Caco-2 (cell line): ENCODE measurements at regions not wholly inside any gene's neighbourhood (a gene's known extent, or its start where the extent isn't known, plus 50 kb on each side); places are given as distances from the start of the nearest gene placed in this dataset.

Experiments used
- BruUV-seq: library from RNA; stranded (reverse); fragments of 400-500 nt; replicated peaks from 2 replicates; lab custom pipeline; 2021; lab: Mats Ljungman, UMichigan
- CTCF ChIA-PET: fragments of 300-600 bp; sonication (Branson Sonifier 250); formaldehyde crosslinking; loops from one replicate; lab custom pipeline; 2022; ENCODE audit warnings: antibody characterized with exemption; lab: Charles Lee
- POLR2A ChIA-PET: fragments of 300-600 bp; sonication (Branson Sonifier 250); formaldehyde crosslinking; loops from one replicate; lab custom pipeline; 2022; ENCODE audit warnings: antibody characterized with exemption; lab: Charles Lee
- DNase-seq, 2 experiments: peaks; one replicate each; pipeline versions ENCODE4 v3.0.0 to v3.0.0-alpha.2; 2020 to 2022
- H3K27me3 ChIP-seq: replicated peaks from 2 replicates; pipeline ENCODE4 v1.6.0; 2011; ENCODE audit warnings: low read length; ENCODE audit not compliant: control insufficient read depth, insufficient read depth
- H3K36me3 ChIP-seq: 2 replicates; pipeline ENCODE4 v1.5.1; 2011; ENCODE audit warnings: low read length; ENCODE audit not compliant: control insufficient read depth, insufficient read depth
- H3K4me1 ChIP-seq: fragments of 250-450 bp; sonication (Bioruptor Pico); 2 replicates; pipeline ENCODE4 v1.5.1; 2020; ENCODE audit warnings: mild to moderate bottlenecking
- H3K4me3 ChIP-seq: 2 replicates; pipeline ENCODE4 v1.5.1; 2011; ENCODE audit warnings: low read depth, mild to moderate bottlenecking, control low read depth, low read length
- H3K9me3 ChIP-seq: fragments of 250-450 bp; sonication (Bioruptor Pico); 2 replicates; pipeline ENCODE4 v1.5.1; 2020; ENCODE audit warnings: mild to moderate bottlenecking, moderate library complexity
- H3K27ac Mint-ChIP-seq: one replicate; pipeline ENCODE4 v1.8.0; 2022; ENCODE audit warnings: mixed read lengths; ENCODE audit not compliant: unreplicated experiment
- H3K27me3 Mint-ChIP-seq: one replicate; pipeline ENCODE4 v1.8.0; 2022; ENCODE audit warnings: mixed read lengths; ENCODE audit not compliant: insufficient read depth, unreplicated experiment
- H3K36me3 Mint-ChIP-seq: one replicate; pipeline ENCODE4 v1.8.0; 2022; ENCODE audit warnings: mild to moderate bottlenecking, mixed read lengths; ENCODE audit not compliant: insufficient read depth, unreplicated experiment
- H3K4me1 Mint-ChIP-seq: one replicate; pipeline ENCODE4 v1.8.0; 2022; ENCODE audit warnings: low read depth, mixed read lengths; ENCODE audit not compliant: unreplicated experiment
- H3K4me3 Mint-ChIP-seq: one replicate; pipeline ENCODE4 v1.8.0; 2022; ENCODE audit warnings: mild to moderate bottlenecking, moderate library complexity, mixed read lengths; ENCODE audit not compliant: unreplicated experiment
- H3K9me3 Mint-ChIP-seq: one replicate; pipeline ENCODE4 v1.8.0; 2022; ENCODE audit warnings: mixed read lengths; ENCODE audit not compliant: unreplicated experiment
- intact Hi-C: fragments of 100-400 bp; cut with micrococcal nuclease; formaldehyde crosslinking; loops from one replicate; pipeline ENCODE4 v1.10.0; 2022; ENCODE audit not compliant: unreplicated experiment
- TF ChIP-seq, protein P1 (sequence below), 2 experiments: fragments of 200-600 bp in 1 of 2; IDR thresholded peaks; 1 replicate in 1 of 2; 2 replicates in 1 of 2; pipeline versions ENCODE4 v1.5.1 to v1.8.0; 2011 to 2022; ENCODE audit warnings: antibody characterized with exemption in 1 of 2, control low read depth in 1 of 2, inconsistent platforms in 1 of 2, low read depth in 1 of 2, low read length in 1 of 2, mild to moderate bottlenecking in 1 of 2, moderate library complexity in 1 of 2; ENCODE audit not compliant: insufficient read depth in 1 of 2, severe bottlenecking in 1 of 2, unreplicated experiment in 1 of 2

DNA sequence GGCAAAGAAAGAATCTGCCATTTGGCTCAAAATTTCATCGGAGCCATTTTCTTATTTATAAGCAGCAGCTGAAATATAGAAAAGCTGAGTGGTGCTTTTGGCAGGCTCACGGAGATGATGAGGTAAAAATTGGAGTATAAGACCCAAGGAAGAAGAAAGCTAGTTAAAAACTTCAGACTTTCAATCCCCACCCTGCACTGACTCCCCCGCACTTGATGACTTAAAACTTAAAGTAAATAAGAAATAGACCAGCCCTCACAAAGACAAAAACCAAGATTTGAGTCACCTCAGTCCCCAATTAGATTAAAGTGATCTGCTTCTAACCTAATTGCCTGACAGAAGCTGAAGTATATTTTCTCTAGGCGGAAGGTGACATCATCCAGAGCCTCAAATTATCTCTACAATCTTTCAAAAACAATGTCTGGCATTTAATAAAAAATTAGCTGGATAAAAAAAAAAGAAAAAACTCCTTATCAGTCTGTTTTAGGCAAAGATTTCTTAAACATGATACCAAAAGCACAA, 124.0 kb upstream of the PJA2 start:
- H3K4me3 ChIP-seq: no peak overlapping the region
- no peaks in the 10 kb centered on the region for H3K36me3 Mint-ChIP-seq
- TF ChIP-seq, protein P1, sequence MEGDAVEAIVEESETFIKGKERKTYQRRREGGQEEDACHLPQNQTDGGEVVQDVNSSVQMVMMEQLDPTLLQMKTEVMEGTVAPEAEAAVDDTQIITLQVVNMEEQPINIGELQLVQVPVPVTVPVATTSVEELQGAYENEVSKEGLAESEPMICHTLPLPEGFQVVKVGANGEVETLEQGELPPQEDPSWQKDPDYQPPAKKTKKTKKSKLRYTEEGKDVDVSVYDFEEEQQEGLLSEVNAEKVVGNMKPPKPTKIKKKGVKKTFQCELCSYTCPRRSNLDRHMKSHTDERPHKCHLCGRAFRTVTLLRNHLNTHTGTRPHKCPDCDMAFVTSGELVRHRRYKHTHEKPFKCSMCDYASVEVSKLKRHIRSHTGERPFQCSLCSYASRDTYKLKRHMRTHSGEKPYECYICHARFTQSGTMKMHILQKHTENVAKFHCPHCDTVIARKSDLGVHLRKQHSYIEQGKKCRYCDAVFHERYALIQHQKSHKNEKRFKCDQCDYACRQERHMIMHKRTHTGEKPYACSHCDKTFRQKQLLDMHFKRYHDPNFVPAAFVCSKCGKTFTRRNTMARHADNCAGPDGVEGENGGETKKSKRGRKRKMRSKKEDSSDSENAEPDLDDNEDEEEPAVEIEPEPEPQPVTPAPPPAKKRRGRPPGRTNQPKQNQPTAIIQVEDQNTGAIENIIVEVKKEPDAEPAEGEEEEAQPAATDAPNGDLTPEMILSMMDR (IDR thresholded peaks at IDR 0.05; ENCODE audit: insufficient read depth in 1 of 2, low read depth in 1 of 2, low read length in 1 of 2, severe bottlenecking in 1 of 2, unreplicated experiment in 1 of 2): no peak
- no peaks in the 10 kb centered on the region for H3K9me3 Mint-ChIP-seq
- no peaks in the 10 kb centered on the region for H3K9me3 ChIP-seq
- peaks cover 9% of the 10 kb centered on the region for H3K27me3 Mint-ChIP-seq
- no peak for DNase-seq
- no peak overlapping the region for H3K27ac Mint-ChIP-seq
- H3K36me3 ChIP-seq: no peaks in the 10 kb centered on the region
- H3K4me3 Mint-ChIP-seq: no peak overlapping the region
- peaks cover 13% of the 10 kb centered on the region; the same call in 1 of the 2 replicates for H3K4me1 ChIP-seq
- CTCF ChIA-PET: no interaction called here
- no peaks in the 10 kb centered on the region for H3K4me1 Mint-ChIP-seq
- BruUV-seq: no TSS peak
- POLR2A ChIA-PET: no interaction called here
- intact Hi-C loops: no loop called here
- no peaks in the 10 kb centered on the region for H3K27me3 ChIP-seq

- Mint-ChIP-seq H3K36me3 (no peaks in the 10 kb centered on the region), H3K4me3 (no peak overlapping the region), H3K9me3 (no peaks in the 10 kb centered on the region), H3K4me1 (no peaks in the 10 kb centered on the region), H3K27ac (no peak overlapping the region), H3K27me3 (peaks cover 9% of the 10 kb centered on the region)
- no TSS peak for BruUV-seq
- DNase-seq: no peak
- Histone ChIP-seq H3K36me3 (no peaks in the 10 kb centered on the region), H3K4me1 (peaks cover 13% of the 10 kb centered on the region; the same call in 1 of the 2 replicates), H3K4me3 (no peak overlapping the region), H3K27me3 (no peaks in the 10 kb centered on the region), H3K9me3 (no peaks in the 10 kb centered on the region)
- intact Hi-C loops: no loop called here
- CTCF ChIA-PET: interaction anchor here (0.6 kb wide), 1 partner anchor 65 kb away, joined by 3 read pairs; no protein-coding TSS in a partner anchor
- POLR2A ChIA-PET: no interaction called here
- TF ChIP-seq, protein P1 (IDR thresholded peaks at IDR 0.05; ENCODE audit: insufficient read depth in 1 of 2, low read depth in 1 of 2, low read length in 1 of 2, severe bottlenecking in 1 of 2, unreplicated experiment in 1 of 2): no peak
These were observed 123.1 kb upstream of the PJA2 start for GRCh38 chr5:109532773-109533364.

DNA sequence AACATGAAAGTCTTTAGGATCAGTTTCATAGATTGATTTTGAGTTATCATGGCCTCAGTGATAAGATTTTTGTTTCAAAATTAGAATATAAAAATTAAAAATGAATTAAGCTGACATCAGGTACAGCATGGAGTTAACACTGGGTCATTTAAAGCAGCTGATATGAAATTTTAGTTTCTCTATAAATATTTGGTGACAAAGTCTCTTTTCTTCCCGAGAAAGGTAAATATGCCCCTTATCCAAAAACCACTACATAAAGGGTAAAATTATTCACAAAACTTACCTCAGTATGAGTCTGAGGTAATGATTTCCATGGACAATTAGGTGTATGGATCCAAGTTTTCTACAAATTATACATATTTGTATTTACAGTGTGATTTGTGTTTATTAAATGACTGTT, 121.5 kb upstream of the PJA2 start:
- no peaks in the 10 kb centered on the region for H3K9me3 Mint-ChIP-seq
- no peaks in the 10 kb centered on the region for H3K4me1 Mint-ChIP-seq
- no peak overlapping the region for H3K4me3 Mint-ChIP-seq
- TF ChIP-seq, protein P1 (IDR thresholded peaks at IDR 0.05; ENCODE audit: insufficient read depth in 1 of 2, low read depth in 1 of 2, low read length in 1 of 2, severe bottlenecking in 1 of 2, unreplicated experiment in 1 of 2): no peak
- ChIA-PET CTCF (no interaction called here), POLR2A (no interaction called here)
- intact Hi-C loops: no loop called here
- H3K9me3 ChIP-seq: no peaks in the 10 kb centered on the region
- H3K27ac Mint-ChIP-seq: no peak overlapping the region
- BruUV-seq: no TSS peak
- H3K27me3 ChIP-seq: no peaks in the 10 kb centered on the region
- no peak overlapping the region for H3K4me3 ChIP-seq
- peaks cover 3% of the 10 kb centered on the region for H3K27me3 Mint-ChIP-seq
- DNase-seq: no peak
- H3K36me3 ChIP-seq: no peaks in the 10 kb centered on the region
- H3K36me3 Mint-ChIP-seq: no peaks in the 10 kb centered on the region
- H3K4me1 ChIP-seq: peaks cover 13% of the 10 kb centered on the region; the same call in 1 of the 2 replicates
